Epidermal melanocyte (primary cell): ENCODE measurements at regions not wholly inside any gene's neighbourhood (a gene's known extent, or its start where the extent isn't known, plus 50 kb on each side); places are given as distances from the start of the nearest gene placed in this dataset.
"Not testable (repeated sequence)": the region's sequence is repeated elsewhere in the genome, so short reads cannot be mapped to it uniquely, and the experiment has no call there.

Source experiments
- DNase-seq: peaks from one replicate; pipeline ENCODE4 v3.0.0; 2011; ENCODE audit warnings: low spot score; ENCODE audit not compliant: insufficient read length

DNA sequence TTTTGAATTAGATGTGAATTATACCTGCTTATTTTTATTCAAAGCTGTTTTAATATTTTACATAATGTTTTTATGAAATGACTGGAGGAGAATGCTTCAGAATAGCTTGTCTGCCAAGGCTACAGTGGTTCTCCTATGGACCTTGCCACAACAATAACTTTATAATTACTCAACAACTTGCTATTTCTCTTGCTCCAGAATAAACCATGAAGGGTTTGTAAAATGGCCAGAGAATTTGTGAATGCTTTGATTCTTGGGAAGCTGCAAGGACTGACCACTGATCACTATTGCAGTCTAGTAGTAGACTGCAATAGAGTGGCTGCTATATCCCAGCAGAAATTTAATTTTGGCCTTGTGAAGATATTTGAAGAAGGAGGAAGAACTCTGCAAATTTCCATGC, 199.7 kb downstream of the FAT3 start:
- no peak for DNase-seq

DNA sequence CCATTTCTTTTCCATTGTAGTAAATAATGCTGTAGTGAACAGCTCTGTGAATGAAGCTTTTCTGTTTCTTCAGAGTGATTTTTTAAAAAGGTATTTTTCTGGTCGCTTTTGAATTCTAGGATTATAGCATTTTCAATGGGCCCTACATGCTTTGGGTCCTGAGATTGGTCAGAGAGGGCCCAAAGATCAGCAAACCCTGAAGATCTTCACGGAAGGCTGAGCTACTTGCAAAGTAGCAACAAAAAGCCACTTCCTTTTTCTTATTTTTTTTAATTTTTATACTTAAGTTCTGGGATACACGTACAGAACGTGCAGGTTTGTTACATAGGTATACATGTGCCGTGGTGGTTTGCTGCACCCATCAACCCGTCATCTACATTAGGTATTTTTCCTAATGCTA, 200.5 kb downstream of the FAT3 start:
- DNase-seq = no peak

- DNase-seq = no peak
Observed at GRCh38 chr11:92432515-92432914, 207.9 kb downstream of the FAT3 start.

- DNase-seq = no peak
Observed at GRCh38 chr11:92436034-92436920, 211.7 kb downstream of the FAT3 start.

- no peak for DNase-seq
Observed at GRCh38 chr11:92439133-92439532, 214.5 kb downstream of the FAT3 start.

GRCh38 chr11:92440701-92441442, 216.3 kb downstream of the FAT3 start:
- DNase-seq = no peak

- no peak for DNase-seq
Observed at GRCh38 chr11:92441443-92441726, 216.8 kb downstream of the FAT3 start.

DNA sequence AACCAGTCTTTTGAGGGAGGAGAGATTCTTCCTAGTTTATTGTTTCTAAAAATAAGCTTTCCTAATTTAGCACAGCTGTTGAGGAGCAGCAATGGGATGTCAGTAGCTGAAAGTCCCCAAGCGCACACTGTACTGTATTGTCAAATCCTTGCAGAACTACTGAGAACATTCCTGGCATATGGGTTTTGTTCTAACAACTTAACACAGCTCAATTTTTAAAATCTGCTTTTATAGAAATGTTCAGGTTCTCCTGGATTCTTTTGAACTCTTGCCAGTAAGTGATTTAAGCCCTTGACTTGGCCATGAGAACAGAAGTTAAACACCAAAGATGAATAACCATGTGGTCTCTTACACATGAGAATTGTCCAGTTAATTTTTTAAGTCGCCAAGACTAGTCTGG, 218.6 kb downstream of the FAT3 start:
- no peak for DNase-seq

- DNase-seq = no peak
Observed at GRCh38 chr11:92447586-92447985, 223.0 kb downstream of the FAT3 start.

DNA sequence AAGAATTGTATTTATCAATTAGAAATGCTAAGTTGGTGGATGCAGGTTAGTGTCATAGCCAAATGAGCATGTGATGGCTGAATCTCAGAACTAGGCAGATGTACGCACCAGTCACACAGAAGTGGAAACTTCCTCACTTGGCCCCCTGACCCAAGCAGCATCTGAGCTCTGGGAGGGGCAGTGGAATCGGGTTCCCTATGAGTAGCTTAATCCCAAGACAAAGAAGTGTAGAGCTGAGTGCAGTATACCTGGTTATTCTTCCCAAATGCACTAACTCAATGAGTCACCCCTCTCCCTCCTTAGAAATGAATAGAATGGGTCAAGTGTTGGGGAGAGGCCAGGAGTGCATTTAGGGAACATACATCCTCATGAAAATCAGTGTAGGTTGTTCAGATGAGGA, 224.6 kb downstream of the FAT3 start:
- no peak for DNase-seq

DNA sequence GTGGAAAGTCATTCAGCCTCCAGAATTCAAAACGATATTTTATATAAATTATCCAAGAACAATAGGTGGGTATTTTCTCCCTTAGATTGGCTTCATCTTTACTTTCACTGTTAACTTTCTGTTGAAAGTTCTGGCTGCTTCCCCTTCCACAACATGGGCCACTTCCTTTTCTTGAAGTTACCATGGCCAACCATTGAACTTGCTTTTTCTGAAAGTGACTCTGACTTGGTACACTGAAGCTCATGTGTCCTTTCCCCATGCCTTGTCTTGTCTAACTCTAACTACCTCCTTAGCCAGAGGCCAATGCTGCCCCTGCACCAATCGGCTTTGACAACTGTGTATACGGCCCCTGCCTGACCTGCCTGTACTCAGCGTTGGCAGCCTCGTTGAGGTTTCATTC, 225.2 kb downstream of the FAT3 start:
- no peak for DNase-seq

DNA sequence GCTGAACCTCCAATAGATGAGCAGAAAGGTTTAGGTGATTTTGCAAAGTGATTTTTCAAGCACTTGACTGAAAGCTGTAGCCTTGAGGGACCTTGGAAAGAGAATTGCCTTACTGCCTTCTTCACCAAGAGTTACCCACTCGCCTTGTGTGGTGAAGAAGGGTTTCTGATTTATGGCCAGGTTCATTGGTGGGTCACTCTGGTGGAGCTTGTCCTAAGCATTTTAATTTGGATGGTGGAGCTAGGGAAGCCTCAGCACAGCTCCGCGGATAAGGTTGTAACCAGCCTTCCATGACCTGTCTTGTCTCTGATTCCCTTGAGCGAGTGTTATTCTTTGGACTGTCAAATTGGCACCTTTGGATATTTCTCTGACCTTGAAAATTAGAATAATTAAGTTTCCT, 226.4 kb downstream of the FAT3 start:
- DNase-seq = no peak

DNA sequence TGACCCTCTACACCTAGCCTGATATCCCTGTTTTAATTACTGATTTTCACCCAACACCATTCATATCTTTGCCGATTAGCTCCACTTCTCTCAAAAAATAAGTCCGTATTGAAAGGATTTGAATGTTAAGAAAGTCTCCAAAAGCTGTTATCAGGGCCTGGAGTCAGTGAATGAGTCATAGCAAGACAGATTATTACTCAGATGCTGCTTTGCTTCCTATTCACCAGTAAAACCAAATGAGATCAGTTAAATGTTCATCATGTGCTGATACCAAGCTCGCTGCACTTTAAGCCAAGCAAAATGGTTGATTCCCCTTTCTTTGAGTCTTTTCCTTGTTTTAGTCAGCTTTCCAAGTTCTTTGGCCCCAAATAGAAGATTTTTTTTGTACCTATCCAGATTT, 228.4 kb downstream of the FAT3 start:
- no peak for DNase-seq

DNA sequence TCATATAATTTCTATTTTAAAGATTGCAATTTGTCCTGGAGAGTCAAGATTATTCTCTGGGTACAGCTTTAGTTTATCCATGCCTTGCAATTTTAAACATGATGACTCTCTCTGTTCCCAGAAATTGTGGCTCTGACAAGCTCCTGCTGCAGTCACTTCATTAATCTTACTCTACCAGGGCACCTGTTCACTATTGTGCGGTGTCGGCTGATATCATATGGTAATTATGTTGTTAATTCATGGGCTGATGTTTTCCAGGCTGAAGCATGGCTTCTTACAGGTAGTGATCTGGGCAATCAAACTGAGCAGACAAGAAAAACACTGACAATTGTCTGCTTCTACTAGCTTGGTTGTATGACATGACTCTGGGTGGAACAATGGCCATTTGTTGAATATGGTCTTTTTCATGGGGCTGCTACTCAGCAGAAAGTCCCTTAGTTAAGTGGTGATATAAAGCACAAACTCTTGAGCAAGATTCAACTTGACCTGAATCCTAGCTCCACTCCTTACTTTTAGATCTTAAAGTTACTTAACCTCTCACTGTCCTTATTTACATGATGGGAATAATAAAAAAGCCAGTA, 230.7 kb downstream of the FAT3 start:
- no peak for DNase-seq

DNA sequence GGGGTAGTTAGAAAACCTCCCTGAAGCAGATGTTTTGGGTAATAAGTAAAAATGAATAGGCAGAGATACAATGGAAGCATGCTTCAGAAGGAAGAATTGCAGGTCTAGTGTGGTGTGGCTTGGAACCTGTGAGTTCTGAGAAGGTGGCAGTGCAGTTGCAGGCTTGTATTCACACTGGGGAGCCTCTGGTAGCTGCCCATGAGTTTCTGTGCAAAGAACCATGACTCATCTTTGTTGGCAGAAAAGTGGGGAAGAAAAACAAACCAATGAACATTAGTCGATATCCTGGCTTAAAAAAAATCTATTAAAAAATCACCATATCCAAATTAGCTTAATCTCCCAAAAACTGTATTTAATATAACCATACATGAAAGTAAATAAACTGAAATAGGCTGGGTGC, 232.6 kb downstream of the FAT3 start:
- no peak for DNase-seq

- no peak for DNase-seq
Observed at GRCh38 chr11:92458486-92458885, 233.9 kb downstream of the FAT3 start.

- DNase-seq = no peak
Observed at GRCh38 chr11:92460213-92460612, 235.6 kb downstream of the FAT3 start.

DNA sequence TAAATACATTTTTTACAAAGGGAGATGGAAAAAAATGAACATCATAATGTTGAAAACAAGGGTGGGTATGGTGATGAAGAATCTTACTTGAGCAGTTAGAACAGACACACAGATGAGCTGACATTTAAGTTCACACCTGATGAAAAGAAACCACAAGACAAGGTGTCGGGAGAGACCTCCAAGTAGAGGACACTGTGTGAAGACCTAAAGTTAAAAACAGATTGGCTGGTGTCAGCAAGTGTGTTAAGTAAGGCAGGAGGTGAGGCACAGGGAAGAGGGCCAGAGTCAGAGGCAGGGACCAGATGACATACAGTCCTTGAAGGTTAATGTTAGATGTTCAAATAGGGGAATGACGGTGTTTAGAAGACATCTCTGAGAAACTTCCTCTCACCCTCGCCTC, 236.8 kb downstream of the FAT3 start:
- no peak for DNase-seq

DNA sequence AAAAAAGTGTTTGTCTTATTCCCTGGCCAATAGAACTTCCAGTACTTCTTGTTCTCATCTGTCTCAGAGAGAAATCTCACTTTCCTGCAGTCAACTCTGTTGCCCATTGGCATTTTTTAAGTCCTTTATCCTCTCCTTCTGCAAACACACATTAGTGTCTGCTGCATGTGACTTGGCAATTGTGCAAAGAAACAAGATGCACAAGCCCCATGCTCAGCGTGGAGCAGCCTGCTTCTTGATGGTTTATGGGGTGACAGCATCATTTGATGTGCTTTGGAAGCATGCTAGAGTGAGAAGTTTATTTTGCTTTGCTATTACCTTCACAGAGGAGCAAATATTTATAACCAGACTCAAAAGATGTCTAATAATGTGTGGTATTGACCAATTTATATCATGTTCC, 238.2 kb downstream of the FAT3 start:
- no peak for DNase-seq

- DNase-seq = no peak
Observed at GRCh38 chr11:92464822-92465221, 240.2 kb downstream of the FAT3 start.

DNA sequence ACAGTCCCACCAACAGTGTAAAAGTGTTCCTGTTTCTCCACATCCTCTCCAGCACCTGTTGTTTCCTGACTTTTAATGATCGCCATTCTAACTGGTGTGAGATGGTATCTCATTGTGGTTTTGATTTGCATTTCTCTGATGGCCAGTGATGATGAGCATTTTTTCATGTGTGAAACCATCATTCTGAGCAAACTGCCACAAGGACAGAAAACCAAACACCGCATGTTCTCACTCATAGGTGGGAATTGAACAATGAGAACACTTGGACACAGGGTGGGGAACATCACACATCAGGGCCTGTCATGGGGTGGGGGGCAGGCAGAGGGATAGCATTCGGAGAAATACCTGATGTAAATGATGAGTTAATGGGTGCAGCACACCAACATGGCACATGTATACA, 240.8 kb downstream of the FAT3 start:
- not testable (repeated sequence) for DNase-seq

GRCh38 chr11:92473736-92474135, 249.1 kb downstream of the FAT3 start:
- no peak for DNase-seq

- no peak for DNase-seq
Observed at GRCh38 chr11:92475316-92475715, 250.7 kb downstream of the FAT3 start.
